ENCODE measurements at regions not wholly inside any gene's neighbourhood (a gene's known extent, or its start where the extent isn't known, plus 50 kb on each side); places are given as distances from the start of the nearest gene placed in this dataset.
A peak's percentile ranks its signal among the peaks of the same experiment; 100 is the strongest.

GRCh38 chr1:116314305-116314919 lies 58.6 kb upstream of the ATP1A1 start (continued):
- TF ChIP-seq ZNF674 (CRISPR knock-in tag; IDR thresholded peaks at IDR 0.05; ENCODE audit: low read depth): no peak
- no peak for TF ChIP-seq ZNF775 (CRISPR knock-in tag; IDR thresholded peaks at IDR 0.05; ENCODE audit: borderline replicate concordance)
- TF ChIP-seq ARNT (IDR thresholded peaks at IDR 0.05): no peak
- no peak for TF ChIP-seq ZNF33A (CRISPR knock-in tag; IDR thresholded peaks at IDR 0.05; ENCODE audit: borderline replicate concordance)
- no peak for TF ChIP-seq NPAS2 (CRISPR knock-in tag; IDR thresholded peaks at IDR 0.05; ENCODE audit: borderline replicate concordance)
- no peak for TF ChIP-seq HOXA5 (CRISPR knock-in tag; IDR thresholded peaks at IDR 0.05)
- no peak for TF ChIP-seq PHF8 (CRISPR knock-in tag; IDR thresholded peaks at IDR 0.05)
- peak; percentile 73; the same call in 1 of the 2 replicates for TF ChIP-seq TCF7 (IDR thresholded peaks at IDR 0.05; ENCODE audit: low read depth)
- TF ChIP-seq RBFOX2 (IDR thresholded peaks at IDR 0.05; ENCODE audit: low read depth, low read length): no peak
- no peak for TF ChIP-seq TIGD3 (CRISPR knock-in tag; IDR thresholded peaks at IDR 0.05; ENCODE audit: borderline replicate concordance)

GRCh38 chr1:116316373-116316772 lies 56.7 kb upstream of the ATP1A1 start:
- Histone ChIP-seq H3K4me3 (replicated peaks in 1 of 3; ENCODE audit: insufficient read depth in 1 of 3, low read depth in 2 of 3, low read length in 3 of 3) (no peak overlapping the region), H3K27ac (ENCODE audit: extremely low read length, insufficient read depth, low read length) (peak overlapping the region; percentile 4)
- WGBS (ENCODE audit: low lambda C conversion rate): 0% methylated on average over 2 of the region's 2 CpGs
- TF ChIP-seq MEIS2 (CRISPR knock-in tag; IDR thresholded peaks at IDR 0.05): peak; percentile 64; the same call in 1 of the 2 replicates
- TF ChIP-seq SP1 (IDR thresholded peaks at IDR 0.05): no peak
- no peak for TF ChIP-seq SP1 (CRISPR knock-in tag; IDR thresholded peaks at IDR 0.05)
- no peak for TF ChIP-seq BATF2 (CRISPR knock-in tag; IDR thresholded peaks at IDR 0.05)
- no peak for TF ChIP-seq ZNF777 (CRISPR knock-in tag; IDR thresholded peaks at IDR 0.05)
- TF ChIP-seq IRX3 (CRISPR knock-in tag; IDR thresholded peaks at IDR 0.05; ENCODE audit: borderline replicate concordance, low read depth): no peak
- TF ChIP-seq GPN1 (CRISPR knock-in tag; IDR thresholded peaks at IDR 0.05; ENCODE audit: borderline replicate concordance): no peak
- no peak for TF ChIP-seq MBNL3 (CRISPR knock-in tag; conservative IDR thresholded peaks at IDR 0.05)
- peak; percentile 51; the same call in 1 of the 2 replicates for TF ChIP-seq ARNTL (CRISPR knock-in tag; IDR thresholded peaks at IDR 0.05)
- no peak for TF ChIP-seq NFE2L1 (CRISPR knock-in tag; IDR thresholded peaks at IDR 0.05; ENCODE audit: borderline replicate concordance)
- TF ChIP-seq SRSF4 (IDR thresholded peaks at IDR 0.05; ENCODE audit: low read depth, low read length, poor library complexity, severe bottlenecking): no peak
- no peak for TF ChIP-seq ZNF703 (CRISPR knock-in tag; IDR thresholded peaks at IDR 0.05; ENCODE audit: borderline replicate concordance)
- no peak for TF ChIP-seq ZNF556 (CRISPR knock-in tag; IDR thresholded peaks at IDR 0.05; ENCODE audit: borderline replicate concordance)
- no peak for TF ChIP-seq ZNF530 (CRISPR knock-in tag; IDR thresholded peaks at IDR 0.05; ENCODE audit: low read depth)

More at GRCh38 chr1:116316373-116316772, 56.7 kb upstream of the ATP1A1 start:
- ChIA-PET CTCF (ENCODE audit: low intra/inter-chr PET ratio, low total read pairs) (no interaction called here), POLR2A (no interaction called here)
- peaks cover 82% of the 10 kb centered on the region for H3K4me1 ChIP-seq (ENCODE audit: insufficient read depth, low read length)
- H3K27me3 ChIP-seq (ENCODE audit: control insufficient read depth in 1 of 2, insufficient read depth in 2 of 2, low read length in 2 of 2): no peaks in the 10 kb centered on the region
- intact Hi-C loops (cut with micrococcal nuclease; ENCODE audit: unreplicated experiment): loop anchor here (1.0 kb wide), 1 partner anchor 23 kb away; no protein-coding TSS in a partner anchor
- H3K9me3 ChIP-seq (ENCODE audit: low read length): no peaks in the 10 kb centered on the region
- H3K36me3 ChIP-seq (replicated peaks in 1 of 2; ENCODE audit: control insufficient read depth in 1 of 2, insufficient read depth in 2 of 2, low read length in 2 of 2): no peaks in the 10 kb centered on the region
- in situ Hi-C loops (cut with HindIII; ENCODE audit: extremely low pct_ligation_motif_present, low pct_unique_long_range_greater_than_20kb): no loop called here
- H3K4me2 ChIP-seq (ENCODE audit: low read depth, low read length): peak overlapping the region; percentile 54
- FAIRE-seq: peak; percentile 60
- peak; percentile 73 for ATAC-seq
- H3K79me2 ChIP-seq (ENCODE audit: insufficient read depth, low read length): no peaks in the 10 kb centered on the region
- DNase-seq (ENCODE audit: low spot score): peak; percentile 81
- BruUV-seq (replicated peaks): no TSS peak
- no peak overlapping the region for H3K9ac ChIP-seq (ENCODE audit: insufficient read depth, low read depth, low read length)
- no peak overlapping the region for H2AFZ ChIP-seq (ENCODE audit: low read length)
- no peaks in the 10 kb centered on the region for H4K20me1 ChIP-seq (ENCODE audit: insufficient read depth, low read length)
